ENCODE measurements at regions not wholly inside any gene's neighbourhood (a gene's known extent, or its start where the extent isn't known, plus 50 kb on each side); places are given as distances from the start of the nearest gene placed in this dataset.

DNA sequence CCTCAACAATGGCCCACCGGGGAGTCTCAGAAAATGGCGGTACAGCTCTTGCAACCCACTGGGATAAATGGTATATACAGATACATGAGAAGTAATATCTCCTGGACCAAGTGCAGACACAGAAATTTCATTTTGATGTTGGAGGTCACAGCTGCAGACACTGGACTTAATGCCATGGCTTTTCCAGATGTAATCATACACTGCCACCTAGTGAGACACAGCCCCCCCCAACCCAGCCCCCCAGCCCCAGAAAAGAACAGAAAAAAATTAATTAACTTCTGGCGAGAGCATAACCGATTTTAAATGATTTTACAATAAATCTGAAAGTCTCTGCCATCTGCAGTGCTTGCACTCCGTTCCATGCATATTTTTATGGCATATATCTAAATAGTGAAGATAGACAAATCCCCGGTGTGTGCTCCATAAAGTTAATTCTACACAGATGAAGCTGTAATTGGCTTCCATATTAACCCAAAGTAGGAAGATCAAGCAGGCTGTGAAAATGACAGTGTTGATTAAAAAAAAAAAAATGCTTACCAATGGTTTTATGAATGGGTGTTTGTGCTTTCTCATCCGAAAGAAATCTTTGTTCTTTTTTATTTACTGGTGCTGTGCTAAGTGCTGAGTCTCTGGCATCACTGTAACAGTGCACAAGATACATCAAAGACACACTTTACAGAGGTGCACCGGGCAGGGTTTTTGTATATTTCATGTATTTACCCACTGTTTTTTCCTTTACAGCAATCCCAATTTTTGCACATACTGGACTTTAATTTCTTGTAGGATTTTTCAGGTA, 804.1 kb downstream of the TFAP2A start:
- Histone ChIP-seq H3K4me1 (no peaks in the 10 kb centered on the region), H3K4me3 (no peak overlapping the region), H3K9me3 (no peaks in the 10 kb centered on the region), H3K36me3 (no peaks in the 10 kb centered on the region), H3K27ac (no peak overlapping the region), H3K27me3 (no peaks in the 10 kb centered on the region)
- ATAC-seq = no peak
- no peak for DNase-seq
- TF ChIP-seq, protein P1, sequence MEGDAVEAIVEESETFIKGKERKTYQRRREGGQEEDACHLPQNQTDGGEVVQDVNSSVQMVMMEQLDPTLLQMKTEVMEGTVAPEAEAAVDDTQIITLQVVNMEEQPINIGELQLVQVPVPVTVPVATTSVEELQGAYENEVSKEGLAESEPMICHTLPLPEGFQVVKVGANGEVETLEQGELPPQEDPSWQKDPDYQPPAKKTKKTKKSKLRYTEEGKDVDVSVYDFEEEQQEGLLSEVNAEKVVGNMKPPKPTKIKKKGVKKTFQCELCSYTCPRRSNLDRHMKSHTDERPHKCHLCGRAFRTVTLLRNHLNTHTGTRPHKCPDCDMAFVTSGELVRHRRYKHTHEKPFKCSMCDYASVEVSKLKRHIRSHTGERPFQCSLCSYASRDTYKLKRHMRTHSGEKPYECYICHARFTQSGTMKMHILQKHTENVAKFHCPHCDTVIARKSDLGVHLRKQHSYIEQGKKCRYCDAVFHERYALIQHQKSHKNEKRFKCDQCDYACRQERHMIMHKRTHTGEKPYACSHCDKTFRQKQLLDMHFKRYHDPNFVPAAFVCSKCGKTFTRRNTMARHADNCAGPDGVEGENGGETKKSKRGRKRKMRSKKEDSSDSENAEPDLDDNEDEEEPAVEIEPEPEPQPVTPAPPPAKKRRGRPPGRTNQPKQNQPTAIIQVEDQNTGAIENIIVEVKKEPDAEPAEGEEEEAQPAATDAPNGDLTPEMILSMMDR (IDR thresholded peaks at IDR 0.05) = no peak
- intact Hi-C loops (cut with DNase I) = no loop called here

DNA sequence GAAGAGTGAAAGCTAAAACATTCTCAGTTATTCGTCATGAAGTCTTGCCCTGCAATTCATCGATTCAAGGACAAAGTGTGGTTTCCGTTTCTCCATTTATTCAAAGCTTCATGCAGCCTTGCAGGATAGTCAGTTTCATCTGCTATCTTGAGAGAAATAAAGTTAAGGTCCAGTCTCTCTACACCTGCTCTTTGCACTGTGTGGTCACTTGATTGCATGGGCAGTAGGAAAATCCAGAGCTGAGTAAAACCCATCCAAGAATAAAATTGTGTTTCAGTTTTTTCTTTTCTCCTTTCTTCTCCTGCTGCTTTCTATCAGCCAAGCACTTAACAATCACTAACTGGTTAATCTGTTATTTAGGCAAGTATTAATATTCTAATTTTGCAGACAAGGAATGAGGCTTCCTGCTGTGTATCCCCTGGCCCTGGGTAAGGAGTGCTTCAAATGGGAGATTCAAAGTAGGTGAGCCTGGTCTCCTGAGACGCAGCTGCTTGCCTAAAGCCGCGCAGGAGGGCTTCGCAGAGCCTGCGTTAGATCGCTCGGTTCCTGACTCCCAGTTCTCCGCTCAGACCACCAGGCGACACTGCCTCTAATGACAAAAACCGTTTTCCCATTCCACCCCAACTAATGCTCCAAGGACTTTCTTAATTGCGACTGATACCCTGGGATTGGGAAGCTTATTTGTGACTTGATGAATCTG, 808.3 kb downstream of the TFAP2A start:
- no peak for DNase-seq
- H3K36me3 ChIP-seq = no peaks in the 10 kb centered on the region
- TF ChIP-seq, protein P1 (IDR thresholded peaks at IDR 0.05) = no peak
- H3K9me3 ChIP-seq = no peaks in the 10 kb centered on the region
- no peak overlapping the region for H3K27ac ChIP-seq
- H3K4me1 ChIP-seq = no peaks in the 10 kb centered on the region
- no peak for ATAC-seq
- H3K27me3 ChIP-seq = no peaks in the 10 kb centered on the region
- intact Hi-C loops (cut with DNase I) = no loop called here
- no peak overlapping the region for H3K4me3 ChIP-seq

DNA sequence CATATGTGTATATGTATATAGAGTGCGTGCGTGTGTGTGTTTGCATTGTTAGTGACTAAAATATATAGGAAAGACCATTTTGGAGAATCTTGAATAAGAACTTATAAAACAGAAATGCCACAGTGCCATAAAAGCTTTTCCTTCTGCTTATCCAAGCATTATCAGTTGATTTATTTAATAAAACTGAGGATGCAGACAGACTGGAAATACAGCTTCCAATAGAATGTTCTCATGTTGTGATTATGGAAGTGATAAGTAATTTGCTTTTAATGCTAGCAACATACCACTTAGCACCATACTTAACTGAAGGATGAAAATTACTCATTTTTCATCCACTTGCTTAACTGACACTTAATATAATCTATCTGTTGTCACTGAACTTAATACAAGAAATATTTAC, 820.1 kb downstream of the TFAP2A start:
- Histone ChIP-seq H3K36me3 (no peaks in the 10 kb centered on the region), H3K27me3 (no peaks in the 10 kb centered on the region), H3K4me1 (no peaks in the 10 kb centered on the region), H3K4me3 (no peak overlapping the region), H3K9me3 (no peaks in the 10 kb centered on the region), H3K27ac (no peak overlapping the region)
- TF ChIP-seq, protein P1 (IDR thresholded peaks at IDR 0.05) = no peak
- ATAC-seq (no peak), DNase-seq (no peak)
- intact Hi-C loops (cut with DNase I) = no loop called here

DNA sequence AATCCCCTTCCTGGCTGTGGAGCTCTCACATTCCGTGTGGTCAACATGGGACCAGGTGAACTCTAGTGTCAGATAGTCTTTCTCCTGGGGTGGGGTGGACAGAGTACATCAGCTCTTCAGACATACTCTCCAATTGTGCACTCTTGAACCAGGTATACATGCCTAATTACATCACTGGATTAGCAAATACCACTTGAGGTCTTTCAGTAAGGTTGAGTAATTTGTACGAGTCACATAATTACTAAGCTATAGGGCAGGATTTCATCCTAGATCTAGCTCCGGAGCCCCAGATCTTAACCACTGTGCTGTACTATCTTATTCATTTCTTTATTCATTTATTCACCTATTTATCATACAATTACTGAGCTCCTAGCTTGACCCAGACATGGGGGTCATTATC, 821.3 kb downstream of the TFAP2A start:
- Histone ChIP-seq H3K27me3 (no peaks in the 10 kb centered on the region), H3K4me1 (no peaks in the 10 kb centered on the region), H3K4me3 (no peak overlapping the region), H3K27ac (no peak overlapping the region), H3K9me3 (no peaks in the 10 kb centered on the region), H3K36me3 (no peaks in the 10 kb centered on the region)
- DNase-seq = no peak
- TF ChIP-seq, protein P1 (IDR thresholded peaks at IDR 0.05) = no peak
- intact Hi-C loops (cut with DNase I) = no loop called here
- ATAC-seq = no peak

DNA sequence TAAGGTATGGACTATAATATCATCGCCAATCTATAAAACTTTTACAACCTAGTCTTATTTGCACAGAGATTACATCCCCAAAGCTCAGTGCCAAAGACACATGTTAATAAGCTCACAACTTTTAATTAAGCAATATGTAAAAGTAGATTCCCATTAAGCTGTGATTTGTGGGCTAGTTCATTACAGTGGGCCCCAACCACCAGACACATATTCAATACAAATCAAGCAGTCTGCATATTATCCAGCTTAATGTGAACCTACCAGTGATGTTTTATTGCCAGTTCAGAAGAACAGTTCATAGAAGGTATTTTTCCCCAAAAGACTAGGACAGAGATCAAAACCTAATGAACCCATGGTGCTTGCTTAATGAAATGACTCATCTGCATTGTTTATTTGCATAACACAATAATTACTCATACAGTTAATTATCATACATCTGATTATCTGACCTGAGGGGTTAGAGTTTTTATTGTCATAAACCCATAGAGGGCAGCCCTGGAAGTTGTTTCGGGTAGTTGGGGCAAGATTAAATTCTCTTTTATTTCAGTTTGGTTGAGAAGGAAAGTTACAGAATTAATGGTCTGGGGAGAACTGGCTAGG, 831.0 kb downstream of the TFAP2A start:
- Histone ChIP-seq H3K9me3 (no peaks in the 10 kb centered on the region), H3K36me3 (no peaks in the 10 kb centered on the region), H3K4me1 (no peaks in the 10 kb centered on the region), H3K27ac (no peak overlapping the region), H3K27me3 (no peaks in the 10 kb centered on the region), H3K4me3 (no peak overlapping the region)
- DNase-seq (no peak), ATAC-seq (no peak)
- TF ChIP-seq, protein P1 (IDR thresholded peaks at IDR 0.05) = no peak
- intact Hi-C loops (cut with DNase I) = no loop called here

All from upper lobe of right lung (tissue), 1 donor.